ENCODE measurements at regions not wholly inside any gene's neighbourhood (a gene's known extent, or its start where the extent isn't known, plus 50 kb on each side); places are given as distances from the start of the nearest gene placed in this dataset.

- no peak for TF ChIP-seq CTCF (IDR thresholded peaks at IDR 0.05)
- no peak for TF ChIP-seq POLR2A (IDR thresholded peaks at IDR 0.05)
- WGBS, 2 donors = 76 to 83% methylated on average over 5 of the region's 6 CpGs
- no peaks in the 10 kb centered on the region for H3K27me3 ChIP-seq
- H3K36me3 ChIP-seq = no peaks in the 10 kb centered on the region
- H3K27ac ChIP-seq = no peak overlapping the region
- no peaks in the 10 kb centered on the region for H3K9me3 ChIP-seq
- H3K4me1 ChIP-seq = no peaks in the 10 kb centered on the region
- DNase-seq = no peak
- intact Hi-C loops (cut with DNase I) = no loop called here
- no peak overlapping the region for H3K4me3 ChIP-seq (replicated peaks in 1 of 3)
Observed at GRCh38 chr2:16208241-16208797, 268.0 kb downstream of the MYCN start.

GRCh38 chr2:16207611-16208010, 267.3 kb downstream of the MYCN start:
- Histone ChIP-seq H3K9me3 (no peaks in the 10 kb centered on the region), H3K36me3 (no peaks in the 10 kb centered on the region), H3K4me1 (no peaks in the 10 kb centered on the region), H3K4me3 (replicated peaks in 1 of 3) (no peak overlapping the region), H3K27ac (no peak overlapping the region), H3K27me3 (no peaks in the 10 kb centered on the region)
- TF ChIP-seq CTCF (IDR thresholded peaks at IDR 0.05) = no peak
- DNase-seq = no peak
- WGBS, 2 donors = 62 to 73% methylated on average over 2 of the region's 2 CpGs
- intact Hi-C loops (cut with DNase I) = no loop called here

- no peak for DNase-seq
- TF ChIP-seq POLR2A (IDR thresholded peaks at IDR 0.05) (no peak), CTCF (IDR thresholded peaks at IDR 0.05) (no peak)
- 85 to 91% methylated on average over 3 of the region's 3 CpGs for WGBS, 2 donors
- H3K4me1 ChIP-seq = no peaks in the 10 kb centered on the region
- H3K9me3 ChIP-seq = no peaks in the 10 kb centered on the region
- no peak overlapping the region for H3K4me3 ChIP-seq (replicated peaks in 1 of 3)
- no peaks in the 10 kb centered on the region for H3K27me3 ChIP-seq
- no peaks in the 10 kb centered on the region for H3K36me3 ChIP-seq
- H3K27ac ChIP-seq = no peak overlapping the region
- intact Hi-C loops (cut with DNase I) = no loop called here
Observed at GRCh38 chr2:16207151-16207550, 266.8 kb downstream of the MYCN start.

- no peaks in the 10 kb centered on the region for H3K4me1 ChIP-seq
- intact Hi-C loops (cut with DNase I) = no loop called here
Observed at GRCh38 chr2:16206191-16206944, 266.0 kb downstream of the MYCN start.

More at GRCh38 chr2:16206191-16206944, 266.0 kb downstream of the MYCN start:
- no peak for TF ChIP-seq POLR2A (IDR thresholded peaks at IDR 0.05)
- TF ChIP-seq CTCF (IDR thresholded peaks at IDR 0.05) = no peak
- no peak overlapping the region for H3K27ac ChIP-seq
- no peak overlapping the region for H3K4me3 ChIP-seq (replicated peaks in 1 of 3)
- no peaks in the 10 kb centered on the region for H3K9me3 ChIP-seq
- no peak for DNase-seq
- H3K36me3 ChIP-seq = no peaks in the 10 kb centered on the region
- H3K27me3 ChIP-seq = no peaks in the 10 kb centered on the region
- 76 to 84% methylated on average over 4 of the region's 4 CpGs for WGBS, 2 donors

All from thyroid gland (tissue), 4 donors.